ENCODE measurements at regions not wholly inside any gene's neighbourhood (a gene's known extent, or its start where the extent isn't known, plus 50 kb on each side); places are given as distances from the start of the nearest gene placed in this dataset.

GRCh38 chr12:13359636-13360035, 163.1 kb downstream of the EMP1 start:
- Histone ChIP-seq H3K4me1 (ENCODE audit: insufficient read depth, low read length) (no peaks in the 10 kb centered on the region), H3K36me3 (ENCODE audit: insufficient read depth, low read length) (no peaks in the 10 kb centered on the region), H2AFZ (ENCODE audit: low read length) (no peak overlapping the region), H3K27ac (ENCODE audit: low read depth, low read length) (no peak overlapping the region), H3K79me2 (ENCODE audit: insufficient read depth, low read length) (no peaks in the 10 kb centered on the region), H3K9me3 (ENCODE audit: low read depth, low read length) (no peaks in the 10 kb centered on the region), H3K4me2 (ENCODE audit: insufficient read depth, low read length) (no peak overlapping the region), H3K4me3 (ENCODE audit: insufficient read depth, low read length) (no peak overlapping the region), H4K20me1 (ENCODE audit: insufficient read depth, low read length) (no peaks in the 10 kb centered on the region), H3K27me3 (ENCODE audit: insufficient read depth, low read length) (peaks cover 11% of the 10 kb centered on the region)
- DNase-seq (ENCODE audit: insufficient read length, low spot score, missing footprints): no peak
- no peak for TF ChIP-seq CTCF (IDR thresholded peaks at IDR 0.05; ENCODE audit: extremely low read depth, low read depth, low read length)

DNA sequence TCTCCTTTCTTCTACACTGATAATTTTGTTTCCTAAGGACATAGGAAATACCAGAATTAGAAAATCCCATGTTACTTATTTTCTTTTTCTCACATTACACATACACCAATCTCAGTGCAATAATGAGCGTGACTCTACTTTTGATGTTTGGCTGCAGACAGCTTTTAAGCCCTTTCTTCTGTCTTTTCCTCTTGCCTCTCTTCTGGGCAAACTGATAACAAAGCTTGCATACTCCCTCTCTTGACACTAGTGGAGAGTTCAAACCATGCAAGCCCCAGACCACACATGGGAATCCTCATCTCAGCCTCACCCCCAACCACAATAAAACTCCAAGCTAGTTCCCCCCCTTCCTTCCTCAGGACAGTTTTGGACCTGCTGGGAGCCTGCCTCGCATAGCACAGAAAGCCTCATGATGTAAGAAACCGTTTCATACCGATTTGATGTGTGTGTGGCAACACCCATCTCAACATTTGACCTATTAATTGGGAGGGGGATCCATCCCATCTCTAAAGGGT, 161.9 kb downstream of the EMP1 start:
- DNase-seq (ENCODE audit: insufficient read length, low spot score, missing footprints): no peak
- no peaks in the 10 kb centered on the region for H3K79me2 ChIP-seq (ENCODE audit: insufficient read depth, low read length)
- H3K36me3 ChIP-seq (ENCODE audit: insufficient read depth, low read length): no peaks in the 10 kb centered on the region
- no peak overlapping the region for H2AFZ ChIP-seq (ENCODE audit: low read length)
- no peaks in the 10 kb centered on the region for H4K20me1 ChIP-seq (ENCODE audit: insufficient read depth, low read length)
- no peak for TF ChIP-seq CTCF (IDR thresholded peaks at IDR 0.05; ENCODE audit: extremely low read depth, low read depth, low read length)
- no peaks in the 10 kb centered on the region for H3K4me1 ChIP-seq (ENCODE audit: insufficient read depth, low read length)
- H3K9me3 ChIP-seq (ENCODE audit: low read depth, low read length): no peaks in the 10 kb centered on the region
- H3K4me2 ChIP-seq (ENCODE audit: insufficient read depth, low read length): no peak overlapping the region
- no peak overlapping the region for H3K4me3 ChIP-seq (ENCODE audit: insufficient read depth, low read length)
- no peak overlapping the region for H3K27ac ChIP-seq (ENCODE audit: low read depth, low read length)
- H3K27me3 ChIP-seq (ENCODE audit: insufficient read depth, low read length): peaks cover 11% of the 10 kb centered on the region

GRCh38 chr12:13350946-13351345, 154.4 kb downstream of the EMP1 start:
- peaks cover 25% of the 10 kb centered on the region for H3K4me1 ChIP-seq (ENCODE audit: insufficient read depth, low read length)
- no peak for DNase-seq (ENCODE audit: insufficient read length, low spot score, missing footprints)
- H3K9me3 ChIP-seq (ENCODE audit: low read depth, low read length): no peaks in the 10 kb centered on the region
- H3K27ac ChIP-seq (ENCODE audit: low read depth, low read length): no peak overlapping the region
- H3K4me3 ChIP-seq (ENCODE audit: insufficient read depth, low read length): no peak overlapping the region
- H2AFZ ChIP-seq (ENCODE audit: low read length): no peak overlapping the region
- TF ChIP-seq CTCF (IDR thresholded peaks at IDR 0.05; ENCODE audit: extremely low read depth, low read depth, low read length): no peak
- H4K20me1 ChIP-seq (ENCODE audit: insufficient read depth, low read length): no peaks in the 10 kb centered on the region
- H3K27me3 ChIP-seq (ENCODE audit: insufficient read depth, low read length): peaks cover 4% of the 10 kb centered on the region
- no peaks in the 10 kb centered on the region for H3K79me2 ChIP-seq (ENCODE audit: insufficient read depth, low read length)
- H3K4me2 ChIP-seq (ENCODE audit: insufficient read depth, low read length): no peak overlapping the region
- H3K36me3 ChIP-seq (ENCODE audit: insufficient read depth, low read length): no peaks in the 10 kb centered on the region

DNA sequence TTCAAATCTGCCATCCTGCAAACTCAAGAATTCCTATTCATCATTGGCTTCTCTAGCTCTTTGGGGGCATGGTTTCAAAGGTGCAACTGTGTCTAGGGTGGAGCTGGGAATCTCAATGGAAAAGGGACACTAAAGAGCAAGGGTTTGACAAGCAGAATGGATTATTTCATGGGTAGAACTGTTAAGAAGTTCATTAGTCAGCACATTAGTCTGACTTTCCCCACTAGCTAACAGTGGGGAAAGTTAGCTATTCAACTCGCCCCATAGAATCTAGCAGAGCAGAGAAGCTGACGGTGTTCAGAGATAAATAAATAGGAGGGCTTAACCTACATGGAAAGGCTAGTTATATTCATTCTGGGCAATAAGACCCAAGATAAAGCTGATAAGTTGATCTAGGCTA, 153.9 kb downstream of the EMP1 start:
- Histone ChIP-seq H2AFZ (ENCODE audit: low read length) (no peak overlapping the region), H3K4me2 (ENCODE audit: insufficient read depth, low read length) (no peak overlapping the region), H3K4me1 (ENCODE audit: insufficient read depth, low read length) (peaks cover 25% of the 10 kb centered on the region), H3K27ac (ENCODE audit: low read depth, low read length) (no peak overlapping the region), H3K4me3 (ENCODE audit: insufficient read depth, low read length) (no peak overlapping the region), H3K9me3 (ENCODE audit: low read depth, low read length) (no peaks in the 10 kb centered on the region), H3K36me3 (ENCODE audit: insufficient read depth, low read length) (no peaks in the 10 kb centered on the region), H3K79me2 (ENCODE audit: insufficient read depth, low read length) (no peaks in the 10 kb centered on the region), H3K27me3 (ENCODE audit: insufficient read depth, low read length) (peaks cover 4% of the 10 kb centered on the region), H4K20me1 (ENCODE audit: insufficient read depth, low read length) (no peaks in the 10 kb centered on the region)
- no peak for DNase-seq (ENCODE audit: insufficient read length, low spot score, missing footprints)
- no peak for TF ChIP-seq CTCF (IDR thresholded peaks at IDR 0.05; ENCODE audit: extremely low read depth, low read depth, low read length)

All from osteoblast (primary cell).